Esophagus (tissue), 2 donors: ENCODE measurements at regions not wholly inside any gene's neighbourhood (a gene's known extent, or its start where the extent isn't known, plus 50 kb on each side); places are given as distances from the start of the nearest gene placed in this dataset.

ENCODE experiments used
- H3K27ac ChIP-seq, 2 donors: one replicate each; pipeline ENCODE4 v1.5.1; 2013; ENCODE audit warnings: low read depth in 2 of 2, mild to moderate bottlenecking in 2 of 2, inconsistent platforms in 1 of 2, low read length in 1 of 2, moderate library complexity in 1 of 2
- H3K27me3 ChIP-seq, 2 donors: one replicate each; pipeline ENCODE4 v1.6.1; 2013; ENCODE audit warnings: low read length in 2 of 2, control low read depth in 1 of 2, mild to moderate bottlenecking in 1 of 2; ENCODE audit not compliant: insufficient read depth in 2 of 2, control insufficient read depth in 1 of 2
- H3K36me3 ChIP-seq, 2 donors: one replicate each; pipeline ENCODE4 v1.6.1; 2013; ENCODE audit warnings: low read length in 1 of 2; ENCODE audit not compliant: control insufficient read depth in 2 of 2, insufficient read depth in 2 of 2
- H3K4me1 ChIP-seq, 2 donors: one replicate each; pipeline ENCODE4 v1.6.1; 2013; ENCODE audit warnings: low read length in 1 of 2; ENCODE audit not compliant: control insufficient read depth in 2 of 2, insufficient read depth in 2 of 2
- H3K4me3 ChIP-seq, 2 donors: one replicate each; pipeline ENCODE4 v1.5.1; 2013; ENCODE audit warnings: low read length in 2 of 2, mild to moderate bottlenecking in 2 of 2, low read depth in 1 of 2, moderate library complexity in 1 of 2
- H3K9me3 ChIP-seq, 2 donors: one replicate each; pipeline ENCODE4 v1.6.1; 2013; ENCODE audit warnings: mild to moderate bottlenecking in 2 of 2, low read depth in 1 of 2, low read length in 1 of 2, moderate library complexity in 1 of 2; ENCODE audit not compliant: control insufficient read depth in 2 of 2, insufficient read depth in 1 of 2
- WGBS, 2 donors: extraction: QIAGEN DNeasy Blood & Tissue Kit; methylation state at CpG; one replicate each; pipeline ENCODE4 v1.1.7; 2013; 5-methylcytosine and 5-hydroxymethylcytosine counted together
- donor health status: healthy with polysubstance abuse.
- donor health status: Bipolar disorder and iron deficiency.

DNA sequence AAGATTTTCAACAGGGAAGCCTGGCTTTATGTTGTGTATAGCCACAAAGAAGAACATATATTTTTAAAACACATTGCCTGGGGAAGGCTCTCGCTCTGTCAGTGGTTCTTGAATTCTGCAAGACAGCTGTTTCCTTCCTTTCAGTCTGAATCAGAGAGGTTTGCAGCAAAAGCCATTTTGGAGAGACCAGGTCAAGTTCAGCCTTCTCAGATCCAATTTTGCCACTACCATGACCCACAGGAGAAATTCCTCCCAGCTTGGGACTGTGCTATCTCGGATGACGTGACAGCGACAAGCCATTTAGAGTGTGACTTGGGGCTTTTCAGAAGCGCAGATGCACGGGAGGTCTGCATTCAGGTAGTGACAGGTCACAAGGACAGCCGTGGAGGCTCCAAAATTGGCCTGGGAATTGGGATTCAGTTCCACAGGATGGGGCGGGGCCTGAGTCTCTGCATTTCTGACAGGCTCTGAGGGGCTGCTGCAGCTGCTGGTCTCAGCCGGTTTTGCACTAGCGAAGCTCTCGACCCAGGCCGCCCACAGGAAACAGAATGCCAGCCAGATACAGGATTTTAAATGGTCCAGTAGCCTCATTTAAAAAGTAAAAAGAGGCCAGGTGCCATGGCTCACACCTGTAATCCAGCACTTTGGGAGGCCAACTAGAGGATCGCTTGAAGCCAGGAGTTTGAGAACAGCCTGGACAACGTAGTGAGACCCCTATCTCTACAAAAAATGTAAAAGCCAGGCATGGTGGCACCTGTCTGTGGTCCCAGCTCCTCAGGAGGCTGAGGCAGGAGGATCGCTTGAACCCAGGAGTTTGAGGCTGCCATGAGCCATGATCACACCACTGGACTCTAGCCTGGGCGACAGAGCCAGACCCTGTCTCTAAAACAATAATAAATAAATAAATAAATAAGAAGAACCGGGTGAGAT lies 196.6 kb upstream of the CIBAR2 start:
- no peak overlapping the region for H3K27ac ChIP-seq
- H3K9me3 ChIP-seq = no peaks in the 10 kb centered on the region
- WGBS, 2 donors = 79 to 82% methylated on average over 17 of the region's 17 CpGs
- H3K27me3 ChIP-seq = no peaks in the 10 kb centered on the region
- no peaks in the 10 kb centered on the region for H3K36me3 ChIP-seq
- no peak overlapping the region for H3K4me3 ChIP-seq
- H3K4me1 ChIP-seq = peaks cover 0 to 14% of the 10 kb centered on the region in 2 donors

DNA sequence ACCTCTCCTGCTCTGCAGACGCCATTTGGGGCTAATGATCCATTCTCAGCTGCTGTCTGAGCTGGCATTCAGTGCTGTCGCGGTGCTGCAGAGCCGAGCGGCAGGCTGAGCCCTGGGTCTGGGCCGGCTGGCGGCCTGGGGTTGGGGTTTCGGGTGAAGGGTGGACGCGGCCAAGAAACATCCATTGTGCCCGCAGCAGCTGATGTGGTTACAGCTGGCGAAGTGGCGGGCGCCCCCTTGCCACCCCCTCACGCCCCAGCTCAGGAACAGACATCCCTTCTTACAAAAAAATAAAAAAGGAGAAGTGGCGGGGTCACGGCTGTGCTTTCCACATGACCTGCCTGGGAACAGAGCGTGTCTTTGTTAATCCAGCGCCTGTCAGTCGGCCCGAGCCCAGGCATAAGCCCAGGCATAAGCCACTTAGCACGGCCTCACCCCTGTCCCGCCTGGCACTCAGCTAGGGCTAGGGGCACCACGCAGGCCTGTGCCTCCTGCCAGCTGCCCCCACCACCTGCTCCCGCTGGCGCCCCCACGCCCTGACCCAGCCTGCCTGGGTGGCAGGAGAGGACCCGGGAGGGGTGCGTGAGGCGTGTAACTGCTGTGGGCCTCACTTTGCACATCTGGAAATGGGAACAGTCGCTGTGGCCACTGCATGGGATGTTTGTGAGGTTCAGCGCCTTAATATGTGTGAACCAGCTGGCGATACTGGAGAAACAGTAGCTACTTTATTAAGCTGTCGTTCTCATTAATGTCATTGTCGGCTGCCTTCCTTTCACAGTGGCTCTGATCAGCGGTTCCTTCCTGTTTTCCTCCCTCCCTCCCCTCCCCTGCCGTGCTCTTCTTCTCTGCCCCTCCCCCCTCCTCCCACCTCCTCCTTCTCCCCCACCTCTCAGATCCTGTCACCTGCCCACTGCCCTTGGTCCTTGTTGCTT lies 197.7 kb upstream of the CIBAR2 start:
- peaks cover 0 to 14% of the 10 kb centered on the region in 2 donors for H3K4me1 ChIP-seq
- no peak overlapping the region for H3K27ac ChIP-seq
- H3K27me3 ChIP-seq = no peaks in the 10 kb centered on the region
- no peaks in the 10 kb centered on the region for H3K9me3 ChIP-seq
- 47 to 61% methylated on average over 37 of the region's 37 CpGs for WGBS, 2 donors
- no peaks in the 10 kb centered on the region for H3K36me3 ChIP-seq
- no peak overlapping the region for H3K4me3 ChIP-seq

DNA sequence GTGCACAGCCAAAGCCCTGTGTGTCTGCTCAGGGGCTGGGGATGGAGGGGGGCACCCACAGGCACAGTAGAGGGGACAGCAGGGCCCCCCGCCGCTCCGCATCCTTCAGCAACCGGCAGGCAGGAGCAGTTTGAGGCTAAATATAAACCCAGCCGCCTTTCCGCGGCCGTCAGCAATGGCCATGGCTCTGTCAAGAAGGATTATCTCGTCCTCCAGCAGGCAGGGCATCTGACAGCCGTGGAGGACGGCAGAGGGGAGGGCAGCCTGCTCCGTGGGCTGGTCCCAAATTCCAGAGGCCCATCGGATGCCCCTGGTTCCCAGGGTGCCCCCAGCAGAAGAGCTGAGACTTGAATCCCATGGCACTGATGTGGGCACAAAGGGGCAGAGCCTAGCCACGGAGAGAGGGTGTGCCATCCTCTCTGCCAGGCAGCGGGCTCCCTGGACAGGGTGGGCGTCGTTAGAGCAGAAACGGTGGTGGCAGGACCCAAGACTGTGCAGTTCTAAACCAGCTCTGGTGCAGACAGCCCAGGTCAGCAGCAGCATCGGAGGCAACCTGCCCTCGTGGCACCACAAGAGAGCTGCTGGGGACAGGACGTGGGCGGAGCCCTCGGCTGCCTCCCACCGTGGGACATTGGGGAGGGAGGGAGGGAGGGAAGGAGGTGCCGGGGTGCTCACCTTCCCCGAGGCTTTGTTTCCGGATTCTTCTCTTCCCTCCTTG lies 198.8 kb upstream of the CIBAR2 start:
- Histone ChIP-seq H3K36me3 (no peaks in the 10 kb centered on the region), H3K27me3 (no peaks in the 10 kb centered on the region), H3K9me3 (no peaks in the 10 kb centered on the region), H3K4me3 (no peak overlapping the region), H3K4me1 (peaks cover 0 to 14% of the 10 kb centered on the region in 2 donors), H3K27ac (no peak overlapping the region)
- 46 to 49% methylated on average over 25 to 27 of the region's 27 CpGs for WGBS, 2 donors

DNA sequence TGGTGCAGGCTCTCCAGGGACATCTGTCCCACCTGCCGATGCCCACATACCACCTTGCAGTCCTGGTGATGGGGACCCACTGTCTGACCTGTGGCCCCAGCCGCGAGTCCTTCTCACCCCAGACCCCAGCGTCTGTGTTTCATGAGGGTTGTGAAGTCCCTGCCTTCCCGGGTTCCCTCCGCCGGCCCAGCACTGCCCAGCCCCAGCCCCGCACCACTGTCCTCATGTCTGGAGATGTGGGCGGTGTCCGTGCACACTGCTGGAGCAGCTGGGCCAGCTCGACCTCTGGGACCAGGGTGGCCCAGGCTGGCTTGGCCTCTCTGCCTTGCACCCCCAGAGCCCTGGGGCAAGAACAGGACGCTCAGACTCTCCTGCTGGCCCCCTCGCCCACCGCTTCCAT lies 199.5 kb upstream of the CIBAR2 start:
- Histone ChIP-seq H3K27me3 (no peaks in the 10 kb centered on the region), H3K36me3 (no peaks in the 10 kb centered on the region), H3K27ac (no peak overlapping the region), H3K4me3 (no peak overlapping the region), H3K9me3 (no peaks in the 10 kb centered on the region), H3K4me1 (peaks cover 0 to 11% of the 10 kb centered on the region in 2 donors)
- 87 to 91% methylated on average over 14 of the region's 14 CpGs for whole genome bisulfite sequencing, 2 donors

DNA sequence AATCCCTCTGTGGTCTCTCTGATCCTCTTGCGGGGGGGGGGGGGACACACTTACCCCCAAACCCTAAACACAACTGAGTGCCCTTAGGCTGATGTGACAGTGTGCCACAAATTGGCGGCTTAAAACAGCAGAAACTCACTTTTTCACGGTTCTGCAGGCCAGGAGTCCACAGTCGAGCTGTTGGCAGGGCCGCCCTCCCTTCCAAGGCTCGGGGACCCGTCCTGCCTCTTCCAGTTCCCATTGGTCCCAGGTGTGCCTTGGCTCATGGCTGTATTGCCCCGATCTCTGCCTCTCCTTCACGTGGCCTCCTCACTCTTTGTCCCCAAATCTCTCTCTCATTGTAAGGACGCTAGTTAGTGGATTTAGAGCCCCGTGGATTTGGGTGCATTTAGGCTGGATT lies 199.9 kb upstream of the CIBAR2 start:
- H3K4me1 ChIP-seq = peaks cover 0 to 11% of the 10 kb centered on the region in 2 donors
- WGBS, 2 donors = 87 to 91% methylated on average over 11 of the region's 11 CpGs
- no peaks in the 10 kb centered on the region for H3K36me3 ChIP-seq
- H3K27ac ChIP-seq = no peak overlapping the region
- no peaks in the 10 kb centered on the region for H3K9me3 ChIP-seq
- H3K27me3 ChIP-seq = no peaks in the 10 kb centered on the region
- H3K4me3 ChIP-seq = no peak overlapping the region

DNA sequence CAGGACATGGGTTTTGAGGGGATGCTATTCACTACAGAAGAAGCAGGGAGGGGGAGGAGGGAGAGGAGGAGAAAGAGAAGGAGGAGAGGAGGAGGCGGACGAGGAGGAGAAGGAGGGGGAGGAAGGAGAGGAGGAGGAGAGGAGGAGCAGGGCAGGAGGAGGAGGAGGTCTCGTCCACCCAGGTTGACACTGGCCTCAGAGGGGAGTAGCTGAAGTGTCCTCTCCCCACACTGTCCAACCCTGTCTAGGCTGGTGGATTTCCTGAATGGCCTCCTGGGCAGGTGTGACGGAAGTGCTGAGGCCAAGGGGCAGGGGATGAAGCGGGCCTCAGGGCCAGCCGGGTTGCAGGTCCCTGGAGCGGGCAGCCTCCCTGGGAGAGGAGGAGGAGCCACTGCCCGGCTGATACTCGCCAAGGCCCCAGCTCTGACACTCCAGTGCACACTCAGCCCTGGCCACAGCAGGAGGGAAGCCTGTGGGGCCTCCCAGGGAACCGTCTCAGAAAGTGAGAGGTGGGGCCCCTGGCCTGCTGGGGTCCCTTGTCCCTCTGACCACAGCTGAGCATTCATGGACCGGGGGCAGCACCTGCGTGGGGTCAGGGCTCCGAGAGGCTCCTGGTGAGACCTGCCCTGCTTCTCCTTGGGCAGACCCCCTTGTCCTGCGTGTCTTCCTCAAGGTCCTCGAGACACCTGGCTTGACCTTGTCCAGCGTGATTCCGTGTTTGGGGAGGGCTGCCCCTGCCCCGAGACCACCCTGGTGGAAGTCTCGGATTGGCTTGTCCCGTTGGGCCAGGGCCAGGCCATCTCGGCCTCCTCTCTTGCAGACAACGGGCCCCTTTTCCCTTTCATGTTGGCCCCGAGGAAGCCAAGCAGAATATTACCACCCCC lies 200.6 kb upstream of the CIBAR2 start:
- 59 to 62% methylated on average over 22 to 23 of the region's 23 CpGs for WGBS, 2 donors
- Histone ChIP-seq H3K4me1 (peaks cover 0 to 11% of the 10 kb centered on the region in 2 donors), H3K9me3 (no peaks in the 10 kb centered on the region), H3K27ac (no peak overlapping the region), H3K36me3 (no peaks in the 10 kb centered on the region), H3K4me3 (no peak overlapping the region), H3K27me3 (no peaks in the 10 kb centered on the region)

DNA sequence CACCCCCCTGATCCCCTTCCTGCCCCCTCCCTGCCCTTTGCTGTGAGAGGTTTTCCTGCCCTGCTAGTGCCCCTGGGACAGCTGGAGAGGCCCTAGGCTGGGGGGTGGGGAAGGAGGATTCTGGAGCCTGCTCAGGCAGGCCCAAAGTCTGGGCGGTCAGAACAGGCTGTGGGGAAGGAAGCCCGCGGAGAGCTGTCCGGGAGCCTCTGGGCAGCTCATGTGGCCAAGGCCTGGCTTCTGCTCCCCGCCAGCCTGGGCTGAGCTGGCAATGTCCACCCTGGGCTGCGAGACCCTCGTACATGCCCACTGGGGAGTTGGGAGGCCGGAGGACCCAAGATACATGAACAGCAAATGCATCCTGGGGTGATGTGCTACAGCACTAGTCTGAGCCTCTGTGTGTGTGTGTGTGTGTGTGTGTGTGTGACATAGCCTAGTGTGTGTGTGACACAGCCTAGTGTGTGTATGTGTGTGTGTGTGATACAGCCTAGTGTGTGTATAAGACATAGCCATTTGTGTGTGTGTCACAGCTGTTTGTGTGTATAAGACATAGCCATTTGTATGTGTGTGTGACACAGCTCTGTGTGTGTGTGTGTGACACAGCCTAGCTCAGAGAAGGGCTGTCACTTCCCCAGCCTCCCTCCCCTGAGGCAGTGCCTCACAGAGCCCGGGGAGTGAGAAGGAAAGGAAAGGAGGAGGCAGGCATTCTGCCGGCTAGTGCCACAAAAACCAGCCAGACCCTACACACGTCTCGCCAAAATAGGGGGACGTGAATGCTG lies 201.4 kb upstream of the CIBAR2 start:
- peaks cover 0 to 11% of the 10 kb centered on the region in 2 donors for H3K4me1 ChIP-seq
- H3K27ac ChIP-seq = no peak overlapping the region
- WGBS, 2 donors = 51 to 68% methylated on average over 13 of the region's 13 CpGs
- H3K9me3 ChIP-seq = no peaks in the 10 kb centered on the region
- H3K4me3 ChIP-seq = no peak overlapping the region
- H3K27me3 ChIP-seq = no peaks in the 10 kb centered on the region
- H3K36me3 ChIP-seq = no peaks in the 10 kb centered on the region

DNA sequence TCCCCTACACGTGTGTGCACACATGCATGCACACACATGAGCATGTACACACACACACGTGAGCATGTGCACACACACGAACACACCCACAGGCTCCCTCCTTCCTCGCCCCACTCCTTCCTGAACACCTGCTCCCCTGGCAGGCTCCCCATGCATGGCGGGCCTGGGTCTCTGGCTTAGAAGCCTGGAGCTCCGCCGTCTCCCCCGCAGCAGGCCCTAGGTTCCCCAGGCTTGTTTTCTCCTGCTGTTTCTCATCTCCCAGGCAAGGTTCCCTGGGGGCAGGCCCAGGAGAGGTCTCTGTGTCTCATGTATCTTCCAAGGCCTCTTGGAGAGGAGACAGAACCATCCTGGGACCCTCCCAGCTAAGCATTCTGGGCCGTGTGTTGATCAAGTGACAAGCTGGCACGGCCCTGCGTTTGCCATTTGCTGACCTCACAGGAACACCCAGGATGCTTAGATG lies 202.3 kb upstream of the CIBAR2 start:
- H3K27me3 ChIP-seq = no peaks in the 10 kb centered on the region
- peaks cover 0 to 11% of the 10 kb centered on the region in 2 donors for H3K4me1 ChIP-seq
- H3K27ac ChIP-seq = no peak overlapping the region
- H3K4me3 ChIP-seq = no peak overlapping the region
- WGBS, 2 donors = 77 to 78% methylated on average over 11 of the region's 11 CpGs
- no peaks in the 10 kb centered on the region for H3K9me3 ChIP-seq
- H3K36me3 ChIP-seq = no peaks in the 10 kb centered on the region
